SIG-M5 treated with dmso at 0.1 percent for 504 hours (cell line): ENCODE measurements at regions not wholly inside any gene's neighbourhood (a gene's known extent, or its start where the extent isn't known, plus 50 kb on each side); places are given as distances from the start of the nearest gene placed in this dataset.
A peak's percentile ranks its signal among the peaks of the same experiment; 100 is the strongest.

Source experiments
- DNase-seq: peaks from one replicate; lab custom pipeline; 2025; ENCODE audit not compliant: unreplicated experiment; lab: John Stamatoyannopoulos, UW

DNA sequence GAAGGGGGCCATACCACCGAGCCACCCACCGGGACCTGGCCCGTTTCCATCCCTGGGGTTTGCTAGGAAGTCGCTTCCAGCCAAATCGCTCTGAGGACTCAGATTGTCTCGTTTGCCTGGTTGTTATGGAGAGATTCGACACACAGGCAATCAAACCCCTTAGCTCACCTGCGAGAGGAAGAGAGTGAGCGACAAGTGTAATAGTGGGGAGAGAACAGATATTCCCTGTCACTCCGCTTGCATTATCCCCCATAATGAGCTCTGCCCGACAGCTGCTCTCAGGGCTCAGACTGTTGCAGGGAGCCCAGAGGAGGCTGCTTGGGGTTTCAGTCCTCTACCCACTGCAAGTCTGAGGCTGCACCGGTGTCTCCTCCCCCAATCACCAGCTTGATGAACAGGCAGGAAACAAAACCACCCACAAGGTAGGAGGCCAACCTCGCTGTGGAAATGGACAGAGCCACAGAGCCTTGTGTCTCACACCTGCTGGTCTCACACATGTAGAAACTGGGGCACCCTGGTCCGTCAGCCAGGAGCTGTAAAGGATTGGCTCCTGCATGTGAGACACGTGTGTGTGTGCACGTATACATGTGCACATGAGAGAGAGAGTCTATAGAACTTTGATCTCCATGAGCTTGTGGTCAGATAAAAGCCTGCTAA is 351.1 kb downstream of the BUD13 start:
- no peak for DNase-seq

DNA sequence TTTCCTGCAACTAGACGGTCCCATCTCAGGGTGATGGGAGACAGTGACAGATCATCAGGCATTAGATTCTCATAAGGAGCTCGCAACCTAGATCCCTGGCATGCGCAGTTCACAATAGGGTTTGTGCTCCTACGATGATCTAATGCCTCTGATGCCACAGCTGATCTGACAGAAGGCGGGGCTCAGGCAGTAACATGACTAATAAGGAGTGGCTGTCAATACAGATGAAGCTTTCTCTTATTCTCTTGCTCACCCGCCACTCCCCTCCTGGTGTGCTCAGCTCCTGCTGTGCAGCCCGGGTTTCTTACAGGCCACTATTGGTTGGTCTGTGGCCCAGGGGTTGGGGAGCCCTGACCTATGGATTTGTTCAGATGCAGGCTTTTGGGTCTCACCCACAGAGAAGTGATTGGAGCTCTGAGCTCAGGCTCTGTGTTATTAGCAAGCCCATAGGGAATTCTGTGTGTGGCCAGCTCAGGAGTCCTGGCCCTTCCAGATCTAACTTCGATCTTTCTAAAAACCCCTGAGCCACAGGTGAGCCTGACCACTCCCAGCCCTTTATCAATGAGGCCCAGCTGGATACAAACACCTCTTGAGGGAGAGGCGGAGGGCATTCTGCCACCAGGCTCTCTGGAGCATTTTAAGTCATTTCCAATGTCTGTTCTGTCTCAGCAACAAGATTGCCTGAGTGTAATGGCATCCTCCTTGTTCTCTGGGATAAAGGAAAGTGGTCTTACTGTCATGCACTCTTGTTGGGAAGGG is 351.8 kb downstream of the BUD13 start:
- DNase-seq: no peak

DNA sequence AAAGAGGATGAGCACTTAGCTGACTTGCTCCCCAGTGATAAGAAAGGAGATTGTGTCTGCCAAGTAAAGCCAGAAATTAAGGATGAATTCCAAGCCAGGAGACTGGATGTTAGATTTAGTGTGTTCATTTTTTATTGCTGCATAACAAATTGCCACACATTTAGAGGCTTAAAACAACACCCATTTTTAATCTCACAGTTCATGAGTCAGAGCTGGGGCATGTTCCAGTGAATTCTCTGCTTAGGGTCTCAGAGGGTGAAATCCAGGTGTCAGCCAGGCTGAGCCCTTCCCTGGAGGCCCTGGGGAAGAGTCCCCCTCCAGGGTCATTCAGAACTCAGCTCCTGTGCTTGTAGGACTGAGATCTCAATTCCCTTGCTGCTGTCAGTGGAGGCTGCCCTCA is 352.8 kb downstream of the BUD13 start:
- no peak for DNase-seq

DNA sequence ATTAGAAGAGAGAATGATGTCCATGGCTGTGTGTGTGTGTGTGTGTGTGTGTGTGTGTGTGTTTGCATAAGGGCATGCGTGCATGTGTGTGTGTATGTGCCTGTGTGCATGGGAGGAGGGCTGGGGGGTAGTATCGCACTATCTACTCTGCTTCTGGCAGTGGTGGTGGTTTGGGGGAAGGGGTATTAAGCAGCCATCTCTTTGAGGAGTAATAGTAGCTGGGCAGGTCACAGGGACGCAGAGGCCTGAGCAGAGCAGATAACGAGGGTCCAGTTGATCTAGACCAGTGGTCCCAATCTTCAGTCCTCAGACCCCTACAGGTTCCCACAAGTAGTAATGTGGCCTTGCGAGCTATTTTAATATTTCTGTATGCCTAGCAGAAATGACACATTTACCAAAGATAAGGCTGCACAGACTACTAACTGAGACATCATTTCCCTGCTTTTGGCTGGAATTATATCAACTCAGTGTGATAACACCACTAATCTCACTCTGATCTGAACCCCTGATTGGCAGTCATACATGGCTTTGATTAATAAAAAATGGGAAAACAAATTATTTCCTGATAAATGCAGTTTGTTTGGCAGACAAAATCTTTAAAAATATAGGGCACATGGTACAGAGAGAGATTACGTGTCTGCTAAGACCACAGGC is 354.3 kb downstream of the BUD13 start:
- DNase-seq: no peak

- no peak for DNase-seq
Measured at GRCh38 chr11:116416852-116417251, 355.9 kb downstream of the BUD13 start.

DNA sequence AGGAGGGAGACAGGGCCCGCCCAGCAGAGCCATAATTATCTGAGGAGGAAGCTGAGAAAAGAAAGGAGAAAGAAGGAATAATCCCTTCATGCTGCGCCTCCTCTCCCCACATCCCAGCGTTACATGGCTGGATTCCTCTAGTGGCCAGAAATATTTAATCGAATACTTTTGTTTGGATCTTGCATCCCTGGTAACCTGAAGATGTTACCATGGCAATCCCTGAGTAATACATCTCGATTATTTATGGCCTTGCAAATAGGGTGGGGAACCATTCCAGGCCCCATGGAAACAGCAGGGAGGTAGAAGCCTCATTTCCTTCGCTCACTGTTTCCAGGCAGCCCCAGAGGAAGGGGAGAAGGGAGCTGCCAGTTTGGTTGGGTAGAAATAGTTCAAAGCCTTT is 357.7 kb downstream of the BUD13 start:
- DNase-seq: no peak

DNA sequence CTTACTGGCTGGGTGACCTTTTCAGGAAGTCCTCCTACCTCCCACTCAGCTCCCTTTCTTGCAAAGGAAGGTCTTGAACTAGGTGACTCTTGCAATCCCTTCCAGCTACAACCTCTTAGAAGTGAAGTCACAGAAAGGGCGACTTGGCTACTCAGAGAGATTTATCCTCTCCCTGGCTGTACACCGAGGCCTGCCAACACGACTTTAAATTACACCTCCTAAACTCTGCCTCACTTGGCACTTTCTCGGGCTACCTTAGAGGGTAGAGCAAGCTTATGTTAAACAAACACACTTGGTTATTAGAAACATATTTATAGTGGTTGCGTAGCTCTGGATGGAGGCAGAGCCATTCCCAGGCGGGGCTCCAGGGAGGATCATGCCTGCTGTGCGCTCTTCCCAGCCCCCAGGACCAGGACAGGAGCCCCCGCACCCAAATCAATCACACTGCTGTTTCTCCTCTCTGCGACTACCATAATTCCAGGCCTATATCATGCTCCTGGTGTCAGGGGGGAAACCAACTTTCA is 358.4 kb downstream of the BUD13 start:
- DNase-seq: no peak

- DNase-seq: no peak
Measured at GRCh38 chr11:116413301-116414242, 359.2 kb downstream of the BUD13 start.

DNA sequence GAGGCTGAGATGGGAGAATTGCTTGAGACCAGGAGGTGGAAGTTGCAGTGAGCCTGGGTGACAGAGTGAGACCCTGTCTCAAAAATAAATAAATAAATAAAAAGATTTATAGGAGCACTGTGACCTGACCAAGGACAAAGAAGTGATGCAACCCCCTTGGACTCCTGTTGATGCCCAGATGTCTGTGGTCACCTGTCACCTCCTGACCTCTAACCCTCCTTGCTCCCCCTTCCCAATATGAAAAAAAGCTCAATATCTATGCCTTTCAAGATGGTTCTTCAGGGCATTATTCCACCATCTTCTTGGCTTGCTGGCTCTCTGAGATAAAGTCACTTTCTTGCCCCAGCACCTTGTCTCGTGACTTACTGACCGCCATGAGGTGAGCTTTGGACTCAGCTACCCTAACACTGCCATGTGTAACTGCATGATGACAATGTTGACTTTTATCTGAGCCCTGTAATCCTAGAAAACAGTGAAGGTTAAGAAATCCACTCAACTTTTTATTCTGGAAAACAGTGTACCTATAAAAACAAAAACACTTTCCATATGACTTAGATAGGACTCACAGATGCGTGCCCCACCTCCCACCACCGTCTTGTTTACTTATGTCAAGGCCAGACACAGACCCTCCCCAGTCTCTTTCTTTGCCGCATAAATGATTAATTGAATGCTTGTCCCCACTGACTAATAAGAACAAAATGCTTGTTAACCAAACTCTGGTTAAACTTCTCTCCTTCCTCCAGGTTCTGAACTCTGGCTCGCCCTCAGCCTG is 360.5 kb downstream of the BUD13 start:
- no peak for DNase-seq

GRCh38 chr11:116409238-116409637 is 363.5 kb downstream of the BUD13 start:
- DNase-seq: no peak

DNA sequence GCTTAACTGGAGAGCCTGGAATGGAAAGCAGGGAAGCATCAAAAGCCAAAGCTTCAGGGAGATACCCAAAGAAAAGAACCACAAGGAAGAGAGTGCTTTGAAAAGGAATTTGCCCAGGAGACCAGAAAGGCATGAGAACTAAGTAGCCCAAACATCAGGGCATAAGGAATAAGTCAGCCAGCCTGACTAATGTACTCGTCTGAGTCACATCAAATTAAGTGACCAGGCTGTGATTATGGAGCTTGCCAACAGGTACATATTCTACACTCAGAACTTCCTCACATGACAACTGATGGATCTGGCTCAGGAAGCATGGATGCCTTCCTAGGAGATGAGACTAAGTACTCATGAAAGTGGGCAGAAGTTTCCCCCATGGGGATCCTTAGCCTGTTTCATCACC is 366.7 kb downstream of the BUD13 start:
- DNase-seq: no peak

DNA sequence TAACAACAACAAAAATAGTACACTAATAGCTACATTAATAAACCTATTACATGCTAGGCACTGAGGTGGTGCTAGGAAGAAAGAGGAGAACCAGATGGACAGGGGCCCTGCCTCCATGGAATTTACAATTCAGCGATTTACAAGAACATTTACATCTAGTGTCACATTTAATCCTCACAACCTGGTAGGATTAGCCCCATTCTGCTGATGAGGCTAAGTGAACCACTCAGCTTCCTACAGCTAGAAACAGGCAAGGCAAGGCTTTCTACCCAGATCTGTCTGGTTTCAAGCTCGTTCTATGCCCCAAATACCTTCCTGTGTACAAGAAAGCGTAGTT is 368.4 kb downstream of the BUD13 start:
- no peak for DNase-seq

DNA sequence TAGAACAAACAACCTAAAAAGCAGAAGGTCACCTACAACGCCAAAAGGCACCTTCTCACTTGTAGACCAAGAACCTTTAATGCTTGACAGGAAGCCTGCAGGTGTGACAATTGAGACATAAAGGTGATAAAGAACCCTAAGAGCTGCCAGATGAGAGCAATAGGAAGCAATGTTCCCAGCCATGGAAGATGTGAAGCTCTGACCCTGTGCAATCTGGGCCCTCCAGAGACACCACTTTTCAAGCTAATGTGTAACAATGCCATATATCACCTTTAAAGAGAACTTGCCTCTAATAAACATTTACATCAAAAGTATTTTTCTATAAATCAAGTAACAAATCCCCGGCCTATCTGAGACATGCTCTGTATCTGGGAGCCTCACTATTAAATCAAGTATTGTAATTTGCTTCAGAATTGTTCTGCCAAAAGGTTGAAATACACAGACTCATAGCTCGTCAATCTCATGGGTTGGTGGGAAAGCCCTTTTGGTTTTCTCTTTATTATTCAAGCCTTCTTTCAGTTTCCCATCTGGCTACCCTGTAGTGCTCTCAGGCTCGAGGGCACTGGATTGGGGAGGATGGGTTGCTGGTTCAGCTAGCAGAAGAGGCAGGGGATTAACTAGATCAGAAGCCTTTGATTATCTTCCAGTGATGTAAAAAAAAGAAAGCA is 368.9 kb downstream of the BUD13 start:
- DNase-seq: no peak

- DNase-seq: no peak
Measured at GRCh38 chr11:116400081-116400480, 372.7 kb downstream of the BUD13 start.

GRCh38 chr11:116397602-116398084 is 375.1 kb downstream of the BUD13 start:
- DNase-seq: peak; percentile 49

GRCh38 chr11:116396331-116396730 is 376.5 kb downstream of the BUD13 start:
- DNase-seq: no peak

GRCh38 chr11:116394022-116394421 is 378.8 kb downstream of the BUD13 start:
- no peak for DNase-seq

DNA sequence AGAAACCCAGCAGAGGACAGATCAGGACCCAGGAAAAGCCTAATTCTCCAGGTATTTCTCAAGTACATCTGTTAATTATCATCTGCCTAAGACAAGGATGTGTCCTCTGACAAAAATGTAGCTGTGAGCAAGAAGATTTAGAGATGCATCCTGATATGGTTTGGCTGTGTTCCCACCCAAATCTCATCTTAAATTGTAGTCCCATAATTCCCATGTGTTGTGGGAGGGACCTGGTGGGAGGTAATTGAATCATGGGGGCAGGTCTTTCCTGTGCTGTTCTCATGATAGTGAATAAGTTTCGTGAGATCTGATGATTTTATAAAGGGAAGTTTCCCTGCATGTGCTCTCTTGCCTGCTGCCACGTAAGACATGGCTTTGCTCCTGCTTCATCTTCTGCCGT is 381.8 kb downstream of the BUD13 start:
- no peak for DNase-seq

GRCh38 chr11:116388146-116388545 is 384.6 kb downstream of the BUD13 start:
- DNase-seq: no peak

DNA sequence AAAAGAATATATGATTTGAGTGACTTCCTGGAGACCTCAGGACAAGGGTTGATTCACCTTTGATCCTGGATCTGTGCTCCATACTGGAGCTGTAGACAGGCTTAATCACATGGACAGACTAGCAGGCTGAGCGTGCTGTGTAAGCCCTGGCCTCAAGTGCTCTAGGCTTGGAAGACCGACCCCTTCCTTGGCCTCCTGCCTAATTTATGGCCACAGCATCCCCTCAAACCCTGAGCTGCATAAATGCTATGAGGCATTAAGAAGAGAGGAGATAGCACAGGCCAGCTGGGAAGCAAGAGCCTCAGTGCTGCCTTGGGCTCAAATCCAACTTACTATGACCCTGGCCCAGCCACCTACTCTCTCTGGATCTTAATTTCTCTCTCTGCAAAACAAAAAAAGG is 385.1 kb downstream of the BUD13 start:
- DNase-seq: no peak
